ENCODE measurements at regions not wholly inside any gene's neighbourhood (a gene's known extent, or its start where the extent isn't known, plus 50 kb on each side); places are given as distances from the start of the nearest gene placed in this dataset.

DNA sequence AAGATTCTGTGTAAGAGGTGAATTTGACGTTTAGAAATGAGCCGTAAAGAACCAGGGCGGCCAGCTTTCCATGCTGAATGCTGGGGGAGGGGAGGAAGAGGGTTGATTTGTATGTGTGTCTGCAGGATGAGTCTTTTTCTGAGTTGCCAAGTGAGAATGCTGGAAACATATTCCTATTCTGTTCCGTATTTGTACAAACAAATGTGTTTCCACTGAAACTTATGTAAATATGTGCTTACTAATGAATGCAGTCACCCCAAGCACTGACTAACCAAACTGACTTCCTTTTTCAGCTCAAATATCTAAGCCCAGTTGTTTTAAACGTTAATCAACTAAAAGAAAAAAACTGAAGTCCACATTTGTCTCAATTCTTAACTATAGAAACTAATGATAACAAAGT, 74.9 kb upstream of the APCDD1 start:
- no peak for TF ChIP-seq EZH2 (IDR thresholded peaks at IDR 0.05)
- no peak for TF ChIP-seq CTCF (IDR thresholded peaks at IDR 0.05 in 2 of 3, conservative IDR thresholded peaks at IDR 0.05 in 1 of 3; ENCODE audit: borderline replicate concordance in 1 of 3, insufficient read depth in 1 of 3, low read depth in 2 of 3, low read length in 2 of 3)
- no peak for TF ChIP-seq SIN3A (IDR thresholded peaks at IDR 0.05; ENCODE audit: low read depth)
- TF ChIP-seq POLR2AphosphoS5 (IDR thresholded peaks at IDR 0.05; ENCODE audit: low read depth, low read length): no peak
- no peak for TF ChIP-seq CEBPB (IDR thresholded peaks at IDR 0.05; ENCODE audit: low read depth)
- no peak for TF ChIP-seq SP1 (IDR thresholded peaks at IDR 0.05; ENCODE audit: low read depth)
- no peak for TF ChIP-seq ATF3 (IDR thresholded peaks at IDR 0.05)
- TF ChIP-seq, protein P1, sequence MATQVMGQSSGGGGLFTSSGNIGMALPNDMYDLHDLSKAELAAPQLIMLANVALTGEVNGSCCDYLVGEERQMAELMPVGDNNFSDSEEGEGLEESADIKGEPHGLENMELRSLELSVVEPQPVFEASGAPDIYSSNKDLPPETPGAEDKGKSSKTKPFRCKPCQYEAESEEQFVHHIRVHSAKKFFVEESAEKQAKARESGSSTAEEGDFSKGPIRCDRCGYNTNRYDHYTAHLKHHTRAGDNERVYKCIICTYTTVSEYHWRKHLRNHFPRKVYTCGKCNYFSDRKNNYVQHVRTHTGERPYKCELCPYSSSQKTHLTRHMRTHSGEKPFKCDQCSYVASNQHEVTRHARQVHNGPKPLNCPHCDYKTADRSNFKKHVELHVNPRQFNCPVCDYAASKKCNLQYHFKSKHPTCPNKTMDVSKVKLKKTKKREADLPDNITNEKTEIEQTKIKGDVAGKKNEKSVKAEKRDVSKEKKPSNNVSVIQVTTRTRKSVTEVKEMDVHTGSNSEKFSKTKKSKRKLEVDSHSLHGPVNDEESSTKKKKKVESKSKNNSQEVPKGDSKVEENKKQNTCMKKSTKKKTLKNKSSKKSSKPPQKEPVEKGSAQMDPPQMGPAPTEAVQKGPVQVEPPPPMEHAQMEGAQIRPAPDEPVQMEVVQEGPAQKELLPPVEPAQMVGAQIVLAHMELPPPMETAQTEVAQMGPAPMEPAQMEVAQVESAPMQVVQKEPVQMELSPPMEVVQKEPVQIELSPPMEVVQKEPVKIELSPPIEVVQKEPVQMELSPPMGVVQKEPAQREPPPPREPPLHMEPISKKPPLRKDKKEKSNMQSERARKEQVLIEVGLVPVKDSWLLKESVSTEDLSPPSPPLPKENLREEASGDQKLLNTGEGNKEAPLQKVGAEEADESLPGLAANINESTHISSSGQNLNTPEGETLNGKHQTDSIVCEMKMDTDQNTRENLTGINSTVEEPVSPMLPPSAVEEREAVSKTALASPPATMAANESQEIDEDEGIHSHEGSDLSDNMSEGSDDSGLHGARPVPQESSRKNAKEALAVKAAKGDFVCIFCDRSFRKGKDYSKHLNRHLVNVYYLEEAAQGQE (IDR thresholded peaks at IDR 0.05; ENCODE audit: low read depth): no peak
- TF ChIP-seq ZFX (IDR thresholded peaks at IDR 0.05): no peak
- TF ChIP-seq JUND (IDR thresholded peaks at IDR 0.05): no peak

Measured in HCT116 (cell line).